Activated T-helper 1 cell treated with anti-CD3 and anti-CD28 coated beads, Interleukin-2, amount 50 U/mL, for 16 hours (primary cell): ENCODE measurements at regions not wholly inside any gene's neighbourhood (a gene's known extent, or its start where the extent isn't known, plus 50 kb on each side); places are given as distances from the start of the nearest gene placed in this dataset.

Source experiments
- DNase-seq, 2 donors: peaks; one replicate each; pipeline ENCODE4 v3.0.0-alpha.2; 2020; ENCODE audit warnings: low read depth in 1 of 2, low spot score in 1 of 2

GRCh38 chr5:173826086-173826427 is 62.1 kb upstream of the CPEB4 start:
- no peak for DNase-seq

- no peak for DNase-seq
These were observed 61.5 kb upstream of the CPEB4 start for GRCh38 chr5:173826428-173827350.

GRCh38 chr5:173828952-173829351 is 59.2 kb upstream of the CPEB4 start:
- no peak for DNase-seq

- DNase-seq = no peak
These were observed 58.3 kb upstream of the CPEB4 start for GRCh38 chr5:173829826-173830225.

GRCh38 chr5:173830421-173830820 is 57.7 kb upstream of the CPEB4 start:
- DNase-seq = no peak

GRCh38 chr5:173831196-173831914 is 56.8 kb upstream of the CPEB4 start:
- no peak for DNase-seq

GRCh38 chr5:173832386-173832785 is 55.8 kb upstream of the CPEB4 start:
- no peak for DNase-seq

- no peak for DNase-seq
These were observed 54.8 kb upstream of the CPEB4 start for GRCh38 chr5:173833196-173833985.

GRCh38 chr5:173834071-173834771 is 53.9 kb upstream of the CPEB4 start:
- no peak for DNase-seq

- DNase-seq = no peak
These were observed 53.0 kb upstream of the CPEB4 start for GRCh38 chr5:173835131-173835530.

- DNase-seq = no peak
These were observed 52.5 kb upstream of the CPEB4 start for GRCh38 chr5:173835661-173836060.

- no peak for DNase-seq
These were observed 50.5 kb upstream of the CPEB4 start for GRCh38 chr5:173837654-173838053.
